HG02970 (cell line): ENCODE measurements at regions not wholly inside any gene's neighbourhood (a gene's known extent, or its start where the extent isn't known, plus 50 kb on each side); places are given as distances from the start of the nearest gene placed in this dataset.
A peak's percentile ranks its signal among the peaks of the same experiment; 100 is the strongest.
"Not testable (repeated sequence)": the region's sequence is repeated elsewhere in the genome, so short reads cannot be mapped to it uniquely, and the experiment has no call there.

Experiments
- ATAC-seq: cut with Tn5 transposase; IDR thresholded peaks from one replicate; pipeline ENCODE4 v1.9.1; 2021; ENCODE audit warnings: mild to moderate bottlenecking, moderate library complexity, moderate number of reproducible peaks; ENCODE audit not compliant: unreplicated experiment, low FRiP score

- no peak for ATAC-seq
Observed at GRCh38 chr4:124846306-124846705, 133.8 kb upstream of the ANKRD50 start.

GRCh38 chr4:124839786-124840390, 127.4 kb upstream of the ANKRD50 start:
- no peak for ATAC-seq

GRCh38 chr4:124833831-124834505, 121.4 kb upstream of the ANKRD50 start:
- no peak for ATAC-seq

GRCh38 chr4:124828382-124828781, 115.8 kb upstream of the ANKRD50 start:
- ATAC-seq, result no peak

GRCh38 chr4:124817531-124817930, 105.0 kb upstream of the ANKRD50 start:
- ATAC-seq, result no peak

GRCh38 chr4:124812203-124812602, 99.7 kb upstream of the ANKRD50 start:
- ATAC-seq, result not testable (repeated sequence)

- no peak for ATAC-seq
Observed at GRCh38 chr4:124810827-124811226, 98.3 kb upstream of the ANKRD50 start.

GRCh38 chr4:124807421-124807820, 94.9 kb upstream of the ANKRD50 start:
- no peak for ATAC-seq

- no peak for ATAC-seq
Observed at GRCh38 chr4:124806403-124806802, 93.9 kb upstream of the ANKRD50 start.

GRCh38 chr4:124804584-124804983, 92.1 kb upstream of the ANKRD50 start:
- peak; percentile 87 for ATAC-seq

- ATAC-seq, result no peak
Observed at GRCh38 chr4:124804041-124804440, 91.5 kb upstream of the ANKRD50 start.

- ATAC-seq, result no peak
Observed at GRCh38 chr4:124803641-124804040, 91.1 kb upstream of the ANKRD50 start.

GRCh38 chr4:124803026-124803425, 90.5 kb upstream of the ANKRD50 start:
- no peak for ATAC-seq

- no peak for ATAC-seq
Observed at GRCh38 chr4:124797223-124797622, 84.7 kb upstream of the ANKRD50 start.

- ATAC-seq, result no peak
Observed at GRCh38 chr4:124790471-124790870, 77.9 kb upstream of the ANKRD50 start.

GRCh38 chr4:124786634-124787033, 74.1 kb upstream of the ANKRD50 start:
- no peak for ATAC-seq

- ATAC-seq, result no peak
Observed at GRCh38 chr4:124785645-124786044, 73.1 kb upstream of the ANKRD50 start.

- no peak for ATAC-seq
Observed at GRCh38 chr4:124783847-124784246, 71.3 kb upstream of the ANKRD50 start.

- ATAC-seq, result no peak
Observed at GRCh38 chr4:124777007-124777406, 64.5 kb upstream of the ANKRD50 start.

GRCh38 chr4:124768596-124769365, 56.2 kb upstream of the ANKRD50 start:
- no peak for ATAC-seq

- ATAC-seq, result no peak
Observed at GRCh38 chr4:124762956-124763355, 50.4 kb upstream of the ANKRD50 start.
